Astrocyte of the cerebellum (primary cell): ENCODE measurements at regions not wholly inside any gene's neighbourhood (a gene's known extent, or its start where the extent isn't known, plus 50 kb on each side); places are given as distances from the start of the nearest gene placed in this dataset.
"Not testable (repeated sequence)": the region's sequence is repeated elsewhere in the genome, so short reads cannot be mapped to it uniquely, and the experiment has no call there.

ENCODE experiments used
- DNase-seq: peaks from one replicate; pipeline ENCODE4 v3.0.0-alpha.2; 2011; ENCODE audit warnings: low read depth
- H3K4me3 ChIP-seq: 2 replicates; pipeline ENCODE4 v1.5.1; 2011; ENCODE audit warnings: mild to moderate bottlenecking, low read depth, low read length, moderate library complexity
- CTCF ChIP-seq: IDR thresholded peaks from 2 replicates; pipeline ENCODE4 v1.5.1; 2012; ENCODE audit warnings: low read length, low read depth, moderate library complexity, mild to moderate bottlenecking; ENCODE audit errors: missing control alignments
- in situ Hi-C: cut with HindIII; loops from 2 replicates; pipeline ENCODE4 v1.10.0; 2017; ENCODE audit warnings: low sequenced_read_pairs

DNA sequence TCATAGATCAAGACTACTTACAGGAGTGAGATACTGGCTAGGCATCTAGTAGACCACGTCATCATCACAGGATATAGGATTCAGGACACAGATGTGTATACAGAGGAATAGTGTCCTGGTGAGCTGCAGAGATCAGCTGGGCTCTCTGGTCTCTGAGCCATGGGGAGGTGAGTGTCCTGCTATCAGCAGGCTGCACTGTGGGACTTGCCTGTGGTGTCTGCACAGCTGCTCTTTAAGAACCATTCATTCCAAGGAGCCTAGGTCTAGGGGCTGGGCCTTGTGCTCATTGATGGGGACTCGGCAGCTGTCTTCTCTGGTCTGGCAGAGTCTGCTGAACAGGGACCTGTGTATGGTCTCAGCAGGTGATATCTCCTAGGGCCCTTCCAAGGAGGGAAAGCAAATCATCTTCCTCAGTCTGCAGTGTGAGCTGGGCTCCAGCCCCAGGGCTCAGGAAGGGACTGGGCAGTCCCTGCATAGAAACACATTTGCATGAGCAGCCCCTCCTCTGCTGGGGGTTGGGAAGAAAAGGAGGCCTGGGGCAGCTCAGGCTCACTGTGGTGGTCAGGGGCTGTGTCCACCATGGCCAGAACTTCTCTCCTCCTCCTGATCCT lies 66.1 kb upstream of the VPREB1 start:
- DNase-seq, result no peak

DNA sequence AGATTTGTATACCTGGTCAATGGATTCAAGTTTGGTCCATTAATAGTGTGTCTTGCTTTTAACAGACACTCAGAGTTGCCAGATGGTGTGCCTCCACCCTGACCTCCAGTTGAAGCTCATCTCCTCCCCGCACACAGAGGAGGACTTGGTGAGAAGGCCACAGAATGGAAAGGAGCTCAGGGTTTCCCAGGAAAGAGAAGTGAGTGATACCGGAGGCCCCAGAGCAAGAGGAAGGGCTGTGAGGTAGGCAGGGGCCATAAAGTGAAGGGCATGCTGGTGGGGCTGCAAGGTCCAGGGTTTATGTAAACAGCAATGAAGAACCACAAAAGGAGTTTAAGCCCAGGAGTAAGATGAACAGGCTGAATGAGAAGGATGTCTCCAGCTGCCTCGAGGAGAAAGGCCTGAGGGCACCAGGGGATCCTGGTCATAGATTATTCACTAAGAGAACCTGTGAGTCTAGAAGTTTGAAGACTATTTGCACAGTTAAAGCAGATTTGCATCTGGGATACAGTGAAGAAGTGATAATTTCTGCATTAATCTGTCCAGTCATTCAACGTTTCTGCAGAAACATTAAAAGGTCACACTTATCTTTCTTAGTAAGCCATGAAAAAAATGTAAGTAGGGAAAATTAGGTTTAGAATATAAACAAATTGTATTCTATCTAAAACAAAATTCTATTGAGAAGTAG lies 67.5 kb upstream of the VPREB1 start:
- no peak for DNase-seq
- in situ Hi-C loops, result no loop called here
- no peak overlapping the region for H3K4me3 ChIP-seq
- TF ChIP-seq CTCF, result no peak

More for the DNA sequence above, 66.1 kb upstream of the VPREB1 start:
- no peak for TF ChIP-seq CTCF
- no peak overlapping the region for H3K4me3 ChIP-seq
- in situ Hi-C loops, result no loop called here

DNA sequence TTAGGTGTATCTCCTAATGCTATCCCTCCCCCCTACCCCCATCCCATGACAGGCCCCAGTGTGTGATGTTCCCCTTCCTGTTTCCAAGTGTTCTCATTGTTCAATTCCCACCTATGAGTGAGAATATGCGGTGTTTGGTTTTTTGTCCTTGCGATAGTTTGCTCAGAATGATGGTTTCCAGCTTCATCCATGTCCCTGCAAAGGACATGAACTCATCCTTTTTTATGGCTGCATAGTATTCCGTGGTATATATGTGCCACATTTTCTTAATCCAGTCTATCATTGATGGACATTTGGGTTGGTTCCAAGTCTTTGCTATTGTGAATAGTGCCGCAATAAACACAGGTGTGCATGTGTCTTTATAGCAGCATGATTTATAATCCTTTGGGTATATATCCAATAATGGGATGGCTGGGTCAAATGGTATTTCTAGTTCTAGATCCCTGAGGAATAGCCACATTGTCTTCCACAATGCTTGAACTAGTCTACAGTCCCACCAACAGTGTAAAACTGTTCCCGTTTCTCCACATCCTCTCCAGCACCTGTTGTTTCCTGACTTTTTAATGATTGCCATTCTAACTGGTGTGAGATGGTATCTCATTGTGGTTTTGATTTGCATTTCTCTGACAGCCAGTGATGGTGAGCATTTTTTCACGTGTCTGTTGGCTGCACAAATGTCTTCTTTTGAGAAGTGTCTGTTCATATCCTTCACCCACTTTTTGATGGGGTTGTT lies 71.5 kb upstream of the VPREB1 start:
- H3K4me3 ChIP-seq, DNase-seq, in situ Hi-C loops: not testable (repeated sequence)

GRCh38 chr22:22171357-22172218 lies 73.0 kb upstream of the VPREB1 start:
- in situ Hi-C loops, result no loop called here
- peak; percentile 28 for TF ChIP-seq CTCF
- DNase-seq, result no peak
- no peak overlapping the region for H3K4me3 ChIP-seq

GRCh38 chr22:22169923-22170322 lies 74.7 kb upstream of the VPREB1 start:
- in situ Hi-C loops, result no loop called here
- TF ChIP-seq CTCF, result no peak
- no peak overlapping the region for H3K4me3 ChIP-seq
- no peak for DNase-seq

DNA sequence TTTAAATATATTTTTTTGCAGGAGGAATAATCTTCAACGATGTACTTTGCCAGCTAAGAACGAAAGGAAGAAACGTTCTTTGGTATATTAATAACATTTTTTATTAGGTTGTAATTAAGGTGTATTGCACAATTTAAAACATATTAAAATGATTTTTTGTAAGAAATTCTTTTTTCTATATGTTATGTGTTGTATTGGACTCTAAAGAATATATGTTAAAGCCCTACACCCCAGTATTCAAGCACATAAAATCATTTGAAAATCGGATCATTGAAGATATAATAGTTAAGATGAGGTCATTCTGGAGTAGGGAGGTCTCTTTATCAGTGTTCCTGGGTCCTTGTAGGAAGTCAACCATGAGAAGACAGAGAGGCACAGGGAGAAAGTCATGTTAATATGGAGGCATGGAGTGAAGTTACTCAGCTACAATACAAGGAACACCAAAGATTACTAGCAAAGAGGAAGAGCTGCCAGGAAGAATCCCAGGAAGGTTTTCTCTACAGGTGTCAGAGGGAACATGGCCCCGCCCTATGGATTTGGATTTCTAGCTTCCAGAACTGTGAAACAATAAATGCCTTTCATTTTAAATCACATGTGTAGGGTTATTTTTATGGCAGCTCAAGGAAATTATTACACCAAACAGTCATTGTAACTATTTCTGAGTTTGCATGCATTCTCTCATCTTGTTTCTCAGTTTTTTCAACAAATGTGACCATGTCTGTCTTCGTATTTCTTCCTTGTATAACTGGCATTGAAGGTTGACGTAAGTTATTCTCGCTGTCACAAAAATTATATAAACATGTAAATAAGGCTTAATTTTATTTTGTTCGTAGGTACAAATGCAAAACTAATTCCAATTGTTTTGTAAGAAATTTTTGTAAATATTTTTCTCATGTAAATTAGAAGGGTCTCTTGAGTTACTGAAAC lies 75.4 kb upstream of the VPREB1 start:
- no peak for TF ChIP-seq CTCF
- no peak for DNase-seq
- no peak overlapping the region for H3K4me3 ChIP-seq
- in situ Hi-C loops, result no loop called here
